ENCODE measurements at regions not wholly inside any gene's neighbourhood (a gene's known extent, or its start where the extent isn't known, plus 50 kb on each side); places are given as distances from the start of the nearest gene placed in this dataset.

GRCh38 chr5:5658226-5658625, 235.7 kb downstream of the ICE1 start:
- H3K27me3 Mint-ChIP-seq (ENCODE audit: low read depth), result peaks cover 28% of the 10 kb centered on the region
- H3K4me3 Mint-ChIP-seq, result no peak overlapping the region

DNA sequence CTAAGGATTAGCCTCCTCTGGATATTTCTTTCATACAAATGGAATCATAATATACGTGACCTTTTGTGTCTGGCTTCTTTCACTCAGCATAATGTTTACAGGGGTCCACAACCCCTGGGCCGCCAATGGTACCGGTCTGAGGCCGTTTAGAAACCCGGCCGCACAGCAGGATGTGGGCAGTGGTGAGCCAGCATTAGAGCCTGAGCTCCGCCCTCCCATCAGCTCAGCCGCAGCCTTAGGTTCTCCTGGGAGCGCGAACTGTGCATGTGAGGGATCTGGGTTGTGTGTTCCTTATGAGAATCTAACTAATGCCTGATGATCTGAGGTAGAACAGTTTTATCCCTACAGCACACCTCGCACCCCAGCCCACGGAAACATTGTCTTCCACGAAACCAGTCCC, 229.7 kb downstream of the ICE1 start:
- no peak for DNase-seq (ENCODE audit: low read depth, low spot score)
- Mint-ChIP-seq H3K9me3 (no peaks in the 10 kb centered on the region), H3K4me1 (no peaks in the 10 kb centered on the region), H3K36me3 (ENCODE audit: low read depth) (no peaks in the 10 kb centered on the region), H3K27ac (ENCODE audit: unreplicated experiment) (no peak overlapping the region), H3K4me3 (no peak overlapping the region), H3K27me3 (ENCODE audit: low read depth) (peaks cover 8% of the 10 kb centered on the region)
- no peak for TF ChIP-seq CTCF (conservative IDR thresholded peaks at IDR 0.05)

More at GRCh38 chr5:5658226-5658625, 235.7 kb downstream of the ICE1 start:
- H3K9me3 Mint-ChIP-seq, result no peaks in the 10 kb centered on the region
- no peak overlapping the region for H3K27ac Mint-ChIP-seq (ENCODE audit: unreplicated experiment)
- no peaks in the 10 kb centered on the region for H3K36me3 Mint-ChIP-seq (ENCODE audit: low read depth)
- TF ChIP-seq CTCF (conservative IDR thresholded peaks at IDR 0.05), result no peak
- DNase-seq (ENCODE audit: low read depth, low spot score), result no peak
- peaks cover 7% of the 10 kb centered on the region for H3K4me1 Mint-ChIP-seq

- no peaks in the 10 kb centered on the region for H3K36me3 Mint-ChIP-seq (ENCODE audit: low read depth)
- H3K4me3 Mint-ChIP-seq, result no peak overlapping the region
- DNase-seq (ENCODE audit: low read depth, low spot score), result no peak
- no peaks in the 10 kb centered on the region for H3K27me3 Mint-ChIP-seq (ENCODE audit: low read depth)
- no peaks in the 10 kb centered on the region for H3K9me3 Mint-ChIP-seq
- no peak for TF ChIP-seq CTCF (conservative IDR thresholded peaks at IDR 0.05)
- H3K4me1 Mint-ChIP-seq, result no peaks in the 10 kb centered on the region
- H3K27ac Mint-ChIP-seq (ENCODE audit: unreplicated experiment), result no peak overlapping the region
Measured at GRCh38 chr5:5650949-5651348, 228.5 kb downstream of the ICE1 start.

GRCh38 chr5:5650242-5650641, 227.8 kb downstream of the ICE1 start:
- H3K4me3 Mint-ChIP-seq, result no peak overlapping the region
- no peak for TF ChIP-seq CTCF (conservative IDR thresholded peaks at IDR 0.05)

GRCh38 chr5:5649641-5650040, 227.2 kb downstream of the ICE1 start:
- Mint-ChIP-seq H3K27ac (ENCODE audit: unreplicated experiment) (no peak overlapping the region), H3K4me1 (no peaks in the 10 kb centered on the region), H3K27me3 (ENCODE audit: low read depth) (no peaks in the 10 kb centered on the region), H3K36me3 (ENCODE audit: low read depth) (no peaks in the 10 kb centered on the region), H3K4me3 (no peak overlapping the region), H3K9me3 (no peaks in the 10 kb centered on the region)
- TF ChIP-seq CTCF (conservative IDR thresholded peaks at IDR 0.05), result no peak
- DNase-seq (ENCODE audit: low read depth, low spot score), result no peak

More at GRCh38 chr5:5650242-5650641, 227.8 kb downstream of the ICE1 start:
- DNase-seq (ENCODE audit: low read depth, low spot score), result no peak
- Mint-ChIP-seq H3K9me3 (no peaks in the 10 kb centered on the region), H3K36me3 (ENCODE audit: low read depth) (no peaks in the 10 kb centered on the region), H3K27me3 (ENCODE audit: low read depth) (no peaks in the 10 kb centered on the region), H3K4me1 (no peaks in the 10 kb centered on the region), H3K27ac (ENCODE audit: unreplicated experiment) (no peak overlapping the region)

DNA sequence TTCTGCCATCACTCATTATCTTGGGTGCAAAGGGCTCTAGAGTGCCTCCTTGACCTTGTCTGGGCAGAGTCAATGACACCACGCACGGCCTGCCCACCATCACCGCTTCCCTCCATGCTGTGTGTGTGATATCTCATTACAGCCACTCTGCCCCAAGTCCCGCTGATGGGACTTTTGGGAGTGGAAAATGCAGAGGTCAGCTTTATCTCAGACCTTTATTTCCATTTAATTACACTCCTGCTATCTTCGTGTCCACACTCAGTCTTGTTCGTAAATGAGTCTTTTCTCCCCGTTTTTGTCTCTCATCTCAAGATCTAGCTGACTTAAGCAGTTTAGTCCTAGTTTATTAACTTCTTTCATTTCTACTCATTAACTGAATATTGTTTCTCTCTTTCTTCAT, 226.2 kb downstream of the ICE1 start:
- Mint-ChIP-seq H3K4me3 (no peak overlapping the region), H3K27ac (ENCODE audit: unreplicated experiment) (no peak overlapping the region), H3K4me1 (no peaks in the 10 kb centered on the region), H3K27me3 (ENCODE audit: low read depth) (no peaks in the 10 kb centered on the region), H3K36me3 (ENCODE audit: low read depth) (no peaks in the 10 kb centered on the region), H3K9me3 (no peaks in the 10 kb centered on the region)
- no peak for TF ChIP-seq CTCF (conservative IDR thresholded peaks at IDR 0.05)
- no peak for DNase-seq (ENCODE audit: low read depth, low spot score)
